Astrocyte (in vitro differentiated cells and primary cell): ENCODE measurements at regions not wholly inside any gene's neighbourhood (a gene's known extent, or its start where the extent isn't known, plus 50 kb on each side); places are given as distances from the start of the nearest gene placed in this dataset.

ENCODE experiments used
- DNase-seq: peaks from one replicate; pipeline ENCODE4 v3.0.0-alpha.2; 2010; ENCODE audit warnings: low read depth
- FAIRE-seq: peaks from 2 replicates; lab custom pipeline; 2011; peaks lifted over from hg19 to GRCh38; lab: Jason Lieb, UNC
- H2AFZ ChIP-seq: 2 replicates; pipeline ENCODE4 v1.6.0; 2012; ENCODE audit warnings: low read depth, low read length, inconsistent platforms
- H3K27ac ChIP-seq: 2 replicates; pipeline ENCODE4 v1.5.1; 2011; ENCODE audit warnings: low read depth, low read length, inconsistent platforms
- H3K27me3 ChIP-seq: 2 replicates; pipeline ENCODE4 v1.6.0; 2011; ENCODE audit warnings: low read length, inconsistent platforms; ENCODE audit not compliant: insufficient read depth
- H3K36me3 ChIP-seq: 2 replicates; pipeline ENCODE4 v1.5.1; 2011; ENCODE audit warnings: low read length, inconsistent platforms; ENCODE audit not compliant: insufficient read depth
- H3K4me1 ChIP-seq: 2 replicates; pipeline ENCODE4 v1.5.1; 2011; ENCODE audit warnings: low read length, inconsistent platforms; ENCODE audit not compliant: insufficient read depth
- H3K4me2 ChIP-seq: 2 replicates; pipeline ENCODE4 v1.6.0; 2012; ENCODE audit warnings: low read length, inconsistent platforms
- H3K4me3 ChIP-seq: 2 replicates; pipeline ENCODE4 v1.5.1; 2011; ENCODE audit warnings: low read depth, mild to moderate bottlenecking, low read length, inconsistent platforms; ENCODE audit not compliant: insufficient read depth
- H3K79me2 ChIP-seq: 2 replicates; pipeline ENCODE4 v1.6.0; 2012; ENCODE audit warnings: mild to moderate bottlenecking, low read length, inconsistent platforms; ENCODE audit not compliant: insufficient read depth
- H3K9ac ChIP-seq: 2 replicates; pipeline ENCODE4 v1.6.0; 2012; ENCODE audit warnings: mild to moderate bottlenecking, low read length, inconsistent platforms
- H3K9me3 ChIP-seq: 2 replicates; pipeline ENCODE4 v1.5.1; 2012; ENCODE audit warnings: low read depth, mild to moderate bottlenecking, low read length, inconsistent platforms; ENCODE audit not compliant: insufficient read depth
- H4K20me1 ChIP-seq: 2 replicates; pipeline ENCODE4 v1.6.0; 2012; ENCODE audit warnings: low read length, inconsistent platforms; ENCODE audit not compliant: insufficient read depth
- H3K27ac Mint-ChIP-seq: one replicate; pipeline ENCODE4 v1.8.0; 2021; ENCODE audit warnings: mild to moderate bottlenecking, mixed read lengths; ENCODE audit not compliant: unreplicated experiment
- H3K27me3 Mint-ChIP-seq: one replicate; pipeline ENCODE4 v1.8.0; 2021; ENCODE audit warnings: low read depth, mixed read lengths; ENCODE audit not compliant: unreplicated experiment
- H3K36me3 Mint-ChIP-seq: one replicate; pipeline ENCODE4 v1.8.0; 2021; ENCODE audit warnings: low read depth, mixed read lengths; ENCODE audit not compliant: unreplicated experiment
- H3K4me1 Mint-ChIP-seq: one replicate; pipeline ENCODE4 v1.8.0; 2021; ENCODE audit warnings: low read depth, mixed read lengths; ENCODE audit not compliant: unreplicated experiment
- H3K4me3 Mint-ChIP-seq: one replicate; pipeline ENCODE4 v1.8.0; 2021; ENCODE audit warnings: mild to moderate bottlenecking, moderate library complexity, mixed read lengths; ENCODE audit not compliant: unreplicated experiment
- H3K9me3 Mint-ChIP-seq: one replicate; pipeline ENCODE4 v1.8.0; 2021; ENCODE audit warnings: mild to moderate bottlenecking, mixed read lengths; ENCODE audit not compliant: unreplicated experiment
- CTCF ChIP-seq: IDR thresholded peaks from 2 replicates; pipeline ENCODE4 v1.5.1; 2011; ENCODE audit warnings: low read depth, mild to moderate bottlenecking, inconsistent platforms, low read length, moderate library complexity; ENCODE audit not compliant: insufficient read depth
- EZH2 ChIP-seq: IDR thresholded peaks from 2 replicates; pipeline ENCODE4 v1.6.1; 2012; ENCODE audit warnings: mild to moderate bottlenecking, low read length, inconsistent platforms; ENCODE audit not compliant: insufficient read depth

DNA sequence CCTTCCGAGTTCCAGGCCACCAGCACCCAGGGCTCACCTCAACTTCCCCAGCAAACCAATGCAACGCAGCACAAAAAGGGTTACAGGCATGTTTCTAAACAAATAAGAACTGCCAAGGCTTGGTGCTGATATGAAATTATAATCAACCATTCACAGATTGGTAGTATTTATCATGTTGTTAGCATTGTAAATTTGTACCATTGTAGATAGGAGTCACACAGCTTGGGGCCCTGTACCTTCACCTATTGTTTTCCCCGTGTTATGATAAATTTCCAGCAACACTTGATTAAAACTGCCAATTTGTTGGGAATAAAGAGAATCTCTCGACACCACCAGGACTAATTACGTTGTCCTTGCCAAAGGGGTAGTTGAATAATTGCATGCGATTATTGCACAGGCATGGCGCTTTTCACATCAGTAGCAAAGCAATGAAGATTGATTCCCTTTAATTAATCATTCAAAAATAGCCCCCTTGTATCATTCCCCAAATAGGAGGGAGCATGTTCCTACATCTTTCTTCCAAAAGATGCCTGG lies 454.1 kb downstream of the ZNF608 start:
- Histone ChIP-seq H3K79me2 (no peaks in the 10 kb centered on the region), H4K20me1 (no peaks in the 10 kb centered on the region), H3K4me3 (no peak overlapping the region), H2AFZ (no peak overlapping the region), H3K9ac (no peak overlapping the region), H3K27ac (no peak overlapping the region), H3K36me3 (no peaks in the 10 kb centered on the region), H3K4me2 (no peak overlapping the region), H3K27me3 (no peaks in the 10 kb centered on the region), H3K4me1 (no peaks in the 10 kb centered on the region), H3K9me3 (no peaks in the 10 kb centered on the region)
- Mint-ChIP-seq H3K4me3 (no peak overlapping the region), H3K27me3 (no peaks in the 10 kb centered on the region), H3K4me1 (no peaks in the 10 kb centered on the region), H3K36me3 (no peaks in the 10 kb centered on the region), H3K9me3 (peaks cover 8% of the 10 kb centered on the region), H3K27ac (no peak overlapping the region)
- FAIRE-seq: no peak
- TF ChIP-seq CTCF: no peak
- no peak for DNase-seq

DNA sequence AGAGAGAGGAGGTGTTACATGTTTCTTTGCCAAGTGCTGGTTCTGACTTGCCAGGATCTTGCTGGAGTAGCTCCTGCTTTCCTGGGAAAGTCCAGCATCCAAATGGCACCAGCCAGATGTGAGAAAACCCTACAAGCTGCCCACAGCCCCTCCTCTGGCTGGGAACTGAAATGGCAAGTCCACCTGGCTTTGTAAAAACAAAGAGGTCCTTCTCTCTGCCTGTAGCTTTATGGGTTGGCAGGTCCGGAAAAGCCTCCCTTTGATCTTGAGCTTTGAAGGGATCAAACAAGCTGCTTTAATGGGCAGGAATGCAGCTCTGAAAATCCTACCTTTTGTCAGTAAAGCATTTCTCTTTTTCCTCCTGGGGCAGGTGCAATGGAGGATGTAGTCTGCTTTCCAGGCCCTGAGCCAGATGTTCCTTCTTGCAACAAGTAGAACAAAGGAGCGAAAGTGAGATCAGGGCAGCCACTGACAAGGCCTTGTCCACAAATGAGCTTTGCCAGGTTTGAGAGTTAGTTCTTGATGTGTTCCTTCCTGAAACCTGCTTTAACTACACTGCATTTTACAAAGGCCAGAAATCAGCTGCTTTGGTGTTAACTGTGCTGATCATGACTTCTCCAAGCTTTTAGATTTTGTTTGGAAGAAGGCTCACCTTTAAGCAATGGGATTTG lies 456.7 kb downstream of the ZNF608 start:
- Histone ChIP-seq H4K20me1 (no peaks in the 10 kb centered on the region), H3K36me3 (no peaks in the 10 kb centered on the region), H3K9ac (no peak overlapping the region), H2AFZ (no peak overlapping the region), H3K4me2 (no peak overlapping the region), H3K27ac (no peak overlapping the region), H3K4me3 (no peak overlapping the region), H3K27me3 (no peaks in the 10 kb centered on the region), H3K4me1 (no peaks in the 10 kb centered on the region), H3K9me3 (no peaks in the 10 kb centered on the region), H3K79me2 (no peaks in the 10 kb centered on the region)
- Mint-ChIP-seq H3K4me1 (no peaks in the 10 kb centered on the region), H3K9me3 (peaks cover 8% of the 10 kb centered on the region), H3K4me3 (no peak overlapping the region), H3K36me3 (no peaks in the 10 kb centered on the region), H3K27me3 (no peaks in the 10 kb centered on the region), H3K27ac (no peak overlapping the region)
- TF ChIP-seq EZH2 (no peak), CTCF (no peak)
- no peak for FAIRE-seq
- DNase-seq: no peak

- FAIRE-seq: no peak
- Histone ChIP-seq H2AFZ (no peak overlapping the region), H3K4me3 (no peak overlapping the region), H3K4me1 (no peaks in the 10 kb centered on the region), H4K20me1 (no peaks in the 10 kb centered on the region), H3K79me2 (no peaks in the 10 kb centered on the region), H3K9ac (no peak overlapping the region), H3K9me3 (no peaks in the 10 kb centered on the region), H3K27me3 (no peaks in the 10 kb centered on the region), H3K36me3 (no peaks in the 10 kb centered on the region), H3K4me2 (no peak overlapping the region), H3K27ac (no peak overlapping the region)
- H3K4me1 Mint-ChIP-seq: no peaks in the 10 kb centered on the region
- H3K9me3 Mint-ChIP-seq: peaks cover 7% of the 10 kb centered on the region
- TF ChIP-seq CTCF: no peak
- no peak for TF ChIP-seq EZH2
- no peak for DNase-seq
- H3K4me3 Mint-ChIP-seq: no peak overlapping the region
- H3K27me3 Mint-ChIP-seq: no peaks in the 10 kb centered on the region
- no peaks in the 10 kb centered on the region for H3K36me3 Mint-ChIP-seq
- H3K27ac Mint-ChIP-seq: no peak overlapping the region
These were observed 457.3 kb downstream of the ZNF608 start for GRCh38 chr5:124289130-124289529.
